Embryonic facial prominence (tissue), 1 donor: ENCODE measurements at regions not wholly inside any gene's neighbourhood (a gene's known extent, or its start where the extent isn't known, plus 50 kb on each side); places are given as distances from the start of the nearest gene placed in this dataset.
"Not testable (repeated sequence)": the region's sequence is repeated elsewhere in the genome, so short reads cannot be mapped to it uniquely, and the experiment has no call there.

Source experiments
- DNase-seq: peaks from one replicate; pipeline ENCODE4 v3.0.0-alpha.2; 2016; ENCODE audit errors: extremely low spot score

GRCh38 chr6:99141906-99142305 is 194.2 kb upstream of the FBXL4 start:
- not testable (repeated sequence) for DNase-seq

- no peak for DNase-seq
These were observed 190.7 kb upstream of the FBXL4 start for GRCh38 chr6:99138445-99138844.

- no peak for DNase-seq
These were observed 189.6 kb upstream of the FBXL4 start for GRCh38 chr6:99137314-99137713.

GRCh38 chr6:99136488-99136887 is 188.7 kb upstream of the FBXL4 start:
- DNase-seq = no peak

- no peak for DNase-seq
These were observed 184.4 kb upstream of the FBXL4 start for GRCh38 chr6:99132026-99132635.

- no peak for DNase-seq
These were observed 183.4 kb upstream of the FBXL4 start for GRCh38 chr6:99130897-99131873.

- no peak for DNase-seq
These were observed 182.1 kb upstream of the FBXL4 start for GRCh38 chr6:99129835-99130234.

GRCh38 chr6:99121748-99122147 is 174.0 kb upstream of the FBXL4 start:
- DNase-seq = no peak

- no peak for DNase-seq
These were observed 172.9 kb upstream of the FBXL4 start for GRCh38 chr6:99120641-99121040.

- DNase-seq = peak; percentile 21
These were observed 171.6 kb upstream of the FBXL4 start for GRCh38 chr6:99119109-99120031.

- DNase-seq = no peak
These were observed 167.1 kb upstream of the FBXL4 start for GRCh38 chr6:99114769-99115406.

- DNase-seq = no peak
These were observed 163.8 kb upstream of the FBXL4 start for GRCh38 chr6:99111590-99111989.

- no peak for DNase-seq
These were observed 162.3 kb upstream of the FBXL4 start for GRCh38 chr6:99110029-99110428.

GRCh38 chr6:99104218-99104617 is 156.5 kb upstream of the FBXL4 start:
- DNase-seq = no peak

- no peak for DNase-seq
These were observed 151.5 kb upstream of the FBXL4 start for GRCh38 chr6:99099243-99099642.

GRCh38 chr6:99096170-99096569 is 148.4 kb upstream of the FBXL4 start:
- no peak for DNase-seq

GRCh38 chr6:99093456-99094190 is 145.9 kb upstream of the FBXL4 start:
- DNase-seq = no peak

GRCh38 chr6:99092461-99092860 is 144.7 kb upstream of the FBXL4 start:
- DNase-seq = no peak

- DNase-seq = no peak
These were observed 144.2 kb upstream of the FBXL4 start for GRCh38 chr6:99091985-99092384.

GRCh38 chr6:99080191-99080590 is 132.4 kb upstream of the FBXL4 start:
- no peak for DNase-seq

- DNase-seq = no peak
These were observed 131.3 kb upstream of the FBXL4 start for GRCh38 chr6:99079058-99079457.
